HG03108 (cell line): ENCODE measurements at regions not wholly inside any gene's neighbourhood (a gene's known extent, or its start where the extent isn't known, plus 50 kb on each side); places are given as distances from the start of the nearest gene placed in this dataset.

Experiments used
- ATAC-seq: cut with Tn5 transposase; IDR thresholded peaks from one replicate; pipeline ENCODE4 v1.9.1; 2021; ENCODE audit warnings: moderate library complexity; ENCODE audit not compliant: unreplicated experiment

DNA sequence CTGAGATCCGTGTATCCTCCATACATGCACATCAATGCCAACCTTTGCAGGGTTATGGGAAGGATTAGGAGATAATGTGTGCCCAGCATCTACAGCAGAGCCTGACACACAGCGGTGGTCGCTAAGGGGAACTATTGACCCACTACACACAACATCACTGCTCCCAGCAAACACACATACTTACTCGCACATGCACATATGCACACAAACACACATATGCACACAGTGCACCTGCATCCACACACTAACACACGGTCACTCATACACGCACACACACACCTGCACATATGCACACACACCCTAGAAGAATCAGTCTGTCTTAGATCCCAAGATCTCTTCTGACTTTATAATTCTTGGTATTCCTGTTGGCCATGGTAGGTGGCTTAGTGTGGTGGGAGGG is 118.3 kb downstream of the GYPC start:
- ATAC-seq: no peak

DNA sequence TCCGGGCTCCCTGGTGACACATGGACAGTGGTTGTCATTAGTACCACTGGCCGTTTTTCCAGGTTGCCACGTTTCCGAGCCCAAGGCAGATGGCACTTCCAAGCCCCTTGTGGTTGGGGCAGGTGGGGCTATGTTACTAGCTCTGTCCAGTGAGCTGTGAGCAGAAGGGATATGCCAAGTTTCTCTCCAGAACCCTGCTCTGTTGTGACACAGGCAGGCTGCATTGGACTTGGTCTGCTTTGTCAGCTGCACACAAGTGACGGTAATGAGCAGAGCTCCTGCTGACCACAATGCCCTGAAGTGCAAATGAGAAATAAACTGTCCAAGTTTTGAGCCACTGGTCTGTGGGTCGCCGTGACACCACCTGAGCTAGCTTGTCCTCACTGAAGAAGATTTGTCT is 118.8 kb downstream of the GYPC start:
- ATAC-seq: no peak

DNA sequence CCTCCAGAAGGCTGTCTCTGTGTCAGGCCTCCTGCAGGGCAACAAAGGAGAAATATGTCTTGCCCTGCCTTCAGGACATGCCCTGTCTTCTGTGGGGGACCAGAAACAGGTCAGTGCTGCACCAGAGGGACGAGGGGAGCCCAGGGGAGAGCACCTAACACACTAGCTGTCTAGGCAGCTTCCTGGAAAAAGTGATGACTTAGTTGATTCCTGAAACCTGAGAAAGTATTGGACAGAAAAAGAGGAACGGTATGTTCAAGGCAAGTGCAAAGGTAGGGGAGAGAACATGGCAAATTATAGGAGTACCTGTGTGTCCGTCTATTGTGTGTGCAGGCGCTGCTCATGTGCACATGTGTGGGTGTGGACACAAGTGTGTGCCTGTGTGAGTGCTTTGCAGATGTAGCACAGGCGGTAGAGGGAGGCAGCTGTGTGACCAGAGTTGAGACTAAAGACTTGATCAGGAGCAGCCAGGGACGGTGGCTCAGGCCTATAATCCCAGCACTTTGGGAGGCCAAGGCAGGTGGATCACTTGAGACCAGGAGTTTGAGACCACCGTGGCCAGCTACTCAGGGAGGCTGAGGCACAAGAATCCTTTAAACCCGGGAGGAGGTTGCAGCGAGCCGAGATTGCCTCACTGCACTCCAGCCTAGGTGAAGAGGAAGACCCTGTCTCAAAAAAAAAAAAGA is 119.5 kb downstream of the GYPC start:
- ATAC-seq: no peak

DNA sequence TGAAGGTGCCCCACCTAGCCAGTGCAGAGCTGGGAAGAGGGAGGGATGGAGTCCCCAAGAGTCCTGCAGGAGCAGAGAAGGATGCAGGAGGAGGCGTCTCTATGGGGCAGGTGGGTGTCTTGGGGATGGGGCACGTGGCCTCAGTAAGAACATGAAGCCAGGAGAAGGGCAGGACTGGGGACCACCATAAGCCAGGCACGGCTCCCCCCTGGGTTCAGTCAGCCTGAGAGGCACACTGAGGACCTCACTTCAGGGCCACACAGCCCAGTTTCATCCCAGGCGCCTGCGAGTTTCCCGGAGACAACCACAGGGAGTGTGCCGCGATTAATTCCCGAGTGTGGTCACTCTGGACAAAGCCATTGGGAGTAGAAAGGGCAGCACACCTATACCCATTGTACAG is 120.3 kb downstream of the GYPC start:
- no peak for ATAC-seq

DNA sequence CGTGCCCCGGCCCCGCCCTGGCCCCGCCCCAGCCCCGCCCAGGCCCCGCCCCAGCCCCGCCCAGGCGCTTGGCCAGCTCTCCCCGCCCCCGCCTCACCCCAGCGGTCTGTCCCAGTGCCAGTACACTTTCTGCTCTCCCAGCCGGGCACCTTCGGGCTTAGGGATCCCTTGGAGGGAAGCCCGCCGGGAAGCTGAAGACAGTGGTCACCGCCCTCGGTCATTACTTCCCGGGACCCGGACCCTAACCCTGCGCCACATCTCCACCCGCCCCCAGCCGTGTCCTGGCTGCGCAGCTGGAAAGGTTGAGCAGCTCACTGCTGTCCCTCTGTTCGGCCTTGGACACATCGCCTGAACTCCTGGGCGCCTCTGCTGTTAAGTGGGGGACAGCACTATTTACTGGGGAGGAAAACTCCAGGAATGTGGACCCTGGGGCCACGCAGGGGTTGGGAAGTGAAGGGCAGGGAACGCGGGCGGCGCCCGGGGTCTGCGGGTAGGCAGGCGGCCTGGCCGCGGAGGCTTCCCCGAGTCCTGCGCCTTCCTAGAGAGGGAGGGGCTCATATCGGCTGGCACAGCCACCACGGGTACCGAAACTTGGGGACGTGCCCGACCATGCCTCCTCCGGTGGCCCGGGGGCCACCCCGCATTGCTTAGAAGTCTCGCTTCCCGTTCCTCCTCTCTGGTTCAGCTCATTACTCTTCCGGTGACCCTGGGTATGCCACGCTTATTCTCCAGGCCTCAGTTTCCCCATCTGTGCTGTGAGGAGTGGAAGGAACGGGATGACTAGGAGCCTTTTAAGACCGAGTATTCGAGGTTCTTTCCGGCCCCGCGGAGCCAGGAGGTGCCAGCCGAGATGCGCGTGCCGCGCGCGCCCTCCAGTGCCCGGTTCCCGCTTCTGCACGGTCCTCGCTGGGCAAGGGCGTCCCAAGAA is 121.0 kb downstream of the GYPC start:
- ATAC-seq: peak; percentile 78

DNA sequence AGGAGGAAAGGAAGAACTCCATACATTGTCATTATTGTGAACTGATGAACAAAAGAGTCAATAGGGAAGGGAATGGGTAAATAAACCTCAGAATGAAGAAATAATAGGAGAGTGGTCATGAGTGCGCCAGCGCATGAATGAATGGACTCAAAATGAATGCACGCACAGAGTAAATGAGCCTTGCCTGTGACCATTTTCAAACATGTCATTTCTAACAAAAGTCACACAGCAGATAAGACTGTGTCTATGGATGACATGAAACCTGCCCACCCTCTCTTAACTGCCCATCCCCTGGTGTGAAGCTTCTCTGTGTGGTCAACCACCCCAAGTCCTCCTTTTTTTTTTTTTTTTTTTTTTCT is 121.1 kb upstream of the TEX51 start:
- no peak for ATAC-seq

DNA sequence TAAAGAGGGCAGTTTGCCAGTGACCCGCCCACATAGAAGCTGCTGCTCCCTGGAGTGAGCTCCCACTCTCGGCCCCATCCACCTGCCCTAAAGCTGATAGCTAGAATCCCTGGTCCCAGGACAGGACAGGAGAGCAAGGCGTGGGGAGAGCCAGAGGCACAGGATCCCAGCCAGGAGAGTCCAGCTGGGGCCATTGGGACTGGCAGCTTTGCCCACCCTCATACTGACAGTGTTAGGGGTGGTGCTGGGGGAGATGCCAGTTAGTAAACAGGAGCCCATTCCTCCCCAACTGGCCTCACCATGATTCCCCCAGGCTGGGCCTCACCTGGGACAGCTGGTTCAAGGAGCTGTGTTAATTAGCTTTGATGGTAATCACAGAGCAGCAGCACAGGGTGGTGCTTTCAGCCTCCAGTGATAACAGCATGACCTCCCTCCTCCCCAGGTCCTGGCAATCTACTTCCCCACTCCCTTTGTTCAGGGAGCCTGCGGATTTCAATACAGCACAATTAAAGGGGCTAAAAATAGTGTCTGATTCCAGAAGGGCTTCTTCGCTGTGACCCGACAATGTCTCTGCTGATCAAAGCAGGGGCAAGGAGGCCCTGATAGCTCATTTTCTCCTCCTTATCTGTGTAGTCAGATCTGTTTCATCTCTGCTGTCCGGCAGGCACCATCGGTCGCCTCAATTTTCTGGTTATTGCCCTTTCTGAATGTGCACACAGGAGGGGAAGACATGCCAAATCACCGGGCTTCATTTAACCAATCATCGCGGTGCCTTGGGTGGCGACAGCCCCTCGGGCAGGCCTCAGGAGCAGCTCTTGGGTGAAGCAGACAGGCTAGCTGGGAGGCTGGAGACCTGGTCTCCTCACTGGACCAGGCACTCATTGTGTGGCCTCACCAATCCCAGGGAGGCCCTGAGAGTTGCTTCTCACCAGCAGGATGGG is 119.9 kb upstream of the TEX51 start:
- no peak for ATAC-seq

DNA sequence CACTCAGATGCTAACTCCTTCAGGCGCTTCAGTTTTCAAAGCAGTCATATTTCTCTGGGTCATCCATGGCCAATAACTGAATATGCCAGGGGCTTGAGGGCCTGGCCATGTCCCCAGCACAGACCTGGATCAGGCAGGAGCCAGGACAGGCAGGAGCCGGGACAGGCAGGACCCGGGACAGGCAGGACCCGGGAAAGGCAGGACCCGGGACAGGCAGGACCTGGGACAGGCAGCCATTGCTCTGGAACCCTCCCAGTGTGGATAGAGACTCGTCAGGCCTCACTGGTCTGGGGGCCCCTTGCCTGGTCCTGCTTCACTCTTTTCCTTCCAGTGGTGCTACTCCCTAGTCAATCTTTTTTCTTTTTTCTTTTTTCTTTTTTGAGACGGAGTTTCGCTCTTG is 117.5 kb upstream of the TEX51 start:
- ATAC-seq: no peak

DNA sequence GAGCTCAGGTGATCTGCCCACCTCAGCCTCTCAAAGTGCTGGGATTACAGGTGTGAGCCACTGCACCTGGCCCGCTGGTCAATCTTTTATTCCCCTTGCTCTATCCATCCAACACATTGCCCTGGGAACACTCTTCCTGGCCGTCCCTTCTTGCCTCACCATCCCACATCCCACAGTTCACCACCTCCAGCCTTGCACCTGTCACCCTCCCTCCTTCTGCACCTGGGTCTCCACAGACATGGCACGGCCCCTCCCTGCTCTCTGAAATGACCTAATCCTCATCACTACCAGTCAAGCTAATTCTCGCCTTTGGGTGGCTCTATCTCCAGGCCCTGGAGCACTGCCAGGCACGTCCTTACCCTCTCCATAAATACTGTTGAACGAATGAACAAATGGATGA is 116.9 kb upstream of the TEX51 start:
- no peak for ATAC-seq

DNA sequence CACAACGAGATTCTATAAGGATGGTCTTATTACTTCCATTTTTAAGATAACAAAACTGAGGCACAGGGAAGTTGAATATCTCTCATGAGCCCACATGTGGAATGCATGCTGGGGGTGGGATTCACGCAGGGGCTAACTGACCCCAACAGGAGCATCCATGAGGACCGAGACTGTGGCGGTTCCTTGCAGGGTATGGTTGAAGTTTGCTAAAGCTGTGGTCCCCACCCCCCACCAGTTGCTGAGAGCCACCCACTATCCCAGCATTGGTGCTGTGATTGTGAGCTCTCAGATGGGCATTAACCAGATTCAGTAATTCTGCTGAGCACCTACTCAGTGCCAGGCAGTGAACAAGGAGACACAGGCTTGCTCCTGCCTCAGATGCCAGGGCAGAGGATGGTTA is 116.0 kb upstream of the TEX51 start:
- no peak for ATAC-seq

DNA sequence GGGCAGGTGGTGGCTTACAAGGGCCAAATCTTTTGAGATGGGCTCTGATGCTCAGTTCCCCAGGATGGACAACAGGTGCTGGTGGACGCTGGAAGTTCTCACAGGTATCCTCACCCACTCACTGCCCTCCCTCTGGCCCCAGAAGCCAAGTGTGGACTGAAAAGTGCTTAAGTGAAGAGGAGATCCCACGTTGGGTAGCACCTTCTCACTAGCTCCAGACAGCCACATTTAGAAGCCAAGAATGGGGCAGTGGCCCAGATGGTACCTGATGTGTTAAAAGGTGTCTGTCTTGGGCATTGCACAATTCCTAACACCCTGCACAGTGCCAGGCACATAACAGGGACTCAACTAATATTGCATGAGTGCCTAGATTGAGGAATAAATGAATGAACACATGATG is 115.3 kb upstream of the TEX51 start:
- no peak for ATAC-seq

DNA sequence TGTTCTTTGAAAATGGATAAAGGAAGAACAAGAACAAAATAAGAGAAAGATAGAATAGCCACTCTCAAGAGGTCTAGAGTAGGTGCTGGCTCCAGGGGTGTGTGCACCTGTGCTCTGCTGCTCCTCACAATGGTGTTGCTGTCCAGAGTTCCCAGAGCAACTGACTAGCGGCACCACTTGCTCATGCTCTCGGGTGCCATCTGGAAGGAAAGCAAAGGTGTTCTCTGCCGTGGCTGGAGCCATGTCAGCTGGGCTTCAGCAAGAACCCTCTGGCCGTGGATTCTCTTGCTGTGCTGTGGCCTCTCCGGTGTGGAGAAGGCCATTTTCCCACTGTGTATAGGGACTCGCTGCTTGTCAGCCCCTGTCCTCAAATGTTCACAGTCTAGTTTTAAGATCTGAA is 114.6 kb upstream of the TEX51 start:
- ATAC-seq: no peak

DNA sequence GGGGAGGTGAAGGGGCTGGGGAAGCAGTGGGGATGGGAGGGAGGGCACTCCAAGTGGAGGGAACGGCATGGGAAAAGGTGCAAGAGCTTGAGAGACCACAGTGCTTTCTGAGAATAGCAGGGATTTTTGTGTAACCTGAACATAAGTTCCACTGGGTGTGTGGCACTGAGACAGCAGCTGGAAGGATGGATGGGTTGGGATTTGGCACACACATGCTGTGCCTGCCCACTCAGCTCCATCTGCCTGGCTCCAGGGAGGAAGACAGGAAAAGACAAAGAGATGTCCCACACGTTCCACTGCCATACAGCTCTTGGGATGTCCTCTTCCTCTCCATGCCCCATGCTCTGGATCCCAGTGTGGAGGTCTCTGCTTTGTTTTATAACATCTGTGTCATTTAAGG is 114.1 kb upstream of the TEX51 start:
- ATAC-seq: no peak

DNA sequence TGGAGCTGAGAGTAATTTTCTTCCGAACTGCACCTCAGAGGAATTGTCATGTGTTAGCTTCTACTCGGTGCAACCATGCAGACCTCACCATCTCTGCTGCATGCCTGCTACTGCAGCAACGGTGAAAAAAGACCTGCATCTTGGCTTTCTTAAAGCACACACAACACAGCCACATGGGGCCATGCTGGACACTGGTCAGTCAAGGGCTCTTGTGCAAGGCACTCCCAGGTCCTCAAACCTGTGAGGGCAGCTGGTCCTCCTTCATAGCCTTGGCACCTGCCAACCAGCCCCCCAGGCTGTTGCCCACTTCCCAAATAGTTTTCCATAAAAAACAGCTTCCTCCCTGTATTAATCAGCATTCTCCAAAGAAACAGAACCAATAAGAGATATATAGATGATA is 113.5 kb upstream of the TEX51 start:
- ATAC-seq: no peak

DNA sequence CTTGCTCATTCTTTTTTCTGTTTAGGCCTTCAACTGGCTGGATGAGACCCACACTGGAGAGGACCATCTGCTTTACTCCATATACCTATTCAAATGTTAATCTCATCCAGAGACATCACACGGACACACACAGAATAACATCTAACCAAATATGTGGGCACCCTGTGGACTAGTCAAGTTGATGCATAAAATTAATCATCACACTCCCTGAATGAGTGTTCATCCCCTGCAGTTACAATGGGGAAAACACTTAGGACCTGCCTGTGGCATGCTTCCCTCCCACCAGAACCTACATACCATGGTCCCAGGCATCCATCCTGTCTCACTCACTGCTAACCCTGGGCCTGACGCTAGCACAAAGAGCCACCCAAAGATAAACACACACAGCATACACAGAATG is 112.8 kb upstream of the TEX51 start:
- ATAC-seq: no peak

DNA sequence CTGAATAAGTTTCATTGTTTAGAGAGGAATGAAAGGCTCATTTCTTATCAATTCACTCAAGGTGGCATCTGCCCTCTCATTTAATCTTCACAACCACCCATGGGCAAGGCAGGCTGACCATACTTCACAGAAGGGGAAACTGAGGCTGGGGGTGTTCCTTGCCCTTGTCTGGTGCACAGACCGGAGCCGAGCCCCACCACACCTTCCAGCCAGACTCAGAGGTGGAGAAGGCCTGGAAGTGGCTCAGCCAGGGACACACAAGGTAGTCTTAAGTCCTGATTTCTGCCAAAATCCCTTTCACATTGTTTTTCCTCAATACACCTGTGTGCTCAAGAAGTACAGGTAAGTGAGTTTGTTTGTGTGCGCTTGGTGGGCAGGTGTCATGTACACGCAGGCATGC is 111.9 kb upstream of the TEX51 start:
- ATAC-seq: no peak

DNA sequence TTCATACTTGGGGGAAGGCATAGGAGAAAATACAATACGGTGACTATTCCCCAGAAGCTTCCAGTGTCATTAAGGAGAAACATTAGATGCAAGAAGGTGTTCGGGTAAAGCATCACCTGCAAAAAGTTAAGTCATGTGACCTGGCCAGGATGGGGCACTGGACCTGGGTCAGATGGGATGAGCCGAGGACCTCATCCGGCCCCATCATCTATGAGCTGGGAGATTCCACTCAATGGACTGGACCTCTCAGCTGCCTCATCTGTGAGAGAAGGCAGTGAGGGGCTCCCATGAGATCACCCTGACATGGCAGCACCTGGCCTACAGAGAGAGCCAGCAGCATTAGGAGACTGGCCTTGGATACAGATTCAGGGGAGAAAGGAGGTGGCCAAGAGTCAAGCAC is 111.4 kb upstream of the TEX51 start:
- no peak for ATAC-seq

DNA sequence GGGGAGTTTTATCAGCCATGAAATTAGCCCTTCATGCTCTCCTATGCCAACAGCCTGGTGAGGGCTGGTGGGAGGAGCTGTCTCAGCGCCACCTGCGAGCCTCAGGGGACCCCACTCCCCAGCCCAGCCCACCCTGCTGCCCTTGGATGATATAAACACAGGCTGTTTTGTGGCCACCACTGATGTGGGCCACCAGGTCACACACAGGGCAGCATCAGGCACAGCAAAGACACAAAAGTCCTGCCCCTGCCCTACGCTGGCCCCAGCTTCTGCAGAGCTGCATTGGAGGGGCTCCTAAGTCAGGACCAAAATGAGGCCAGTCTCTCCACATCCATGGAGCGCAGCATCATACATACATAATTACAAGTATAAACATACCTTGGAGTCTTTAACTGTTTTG is 110.6 kb upstream of the TEX51 start:
- no peak for ATAC-seq

DNA sequence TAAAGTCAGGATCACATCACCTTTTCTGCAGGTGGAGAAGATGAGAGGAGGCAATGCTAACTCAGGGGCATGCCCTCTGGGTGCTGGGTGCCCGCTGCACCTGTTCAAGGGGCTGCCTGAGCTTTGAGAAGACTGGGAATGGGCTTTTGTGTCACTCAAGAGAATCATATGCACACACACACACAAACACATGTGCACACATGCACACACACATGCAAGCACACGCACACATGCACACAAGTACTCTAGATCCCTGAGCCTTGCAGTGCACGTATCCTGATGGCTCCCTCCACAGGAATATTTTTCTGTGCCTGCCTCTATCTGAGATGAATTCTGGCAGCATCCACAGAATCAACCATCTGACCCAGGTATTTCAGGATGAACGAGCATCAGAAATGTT is 110.0 kb upstream of the TEX51 start:
- ATAC-seq: no peak

DNA sequence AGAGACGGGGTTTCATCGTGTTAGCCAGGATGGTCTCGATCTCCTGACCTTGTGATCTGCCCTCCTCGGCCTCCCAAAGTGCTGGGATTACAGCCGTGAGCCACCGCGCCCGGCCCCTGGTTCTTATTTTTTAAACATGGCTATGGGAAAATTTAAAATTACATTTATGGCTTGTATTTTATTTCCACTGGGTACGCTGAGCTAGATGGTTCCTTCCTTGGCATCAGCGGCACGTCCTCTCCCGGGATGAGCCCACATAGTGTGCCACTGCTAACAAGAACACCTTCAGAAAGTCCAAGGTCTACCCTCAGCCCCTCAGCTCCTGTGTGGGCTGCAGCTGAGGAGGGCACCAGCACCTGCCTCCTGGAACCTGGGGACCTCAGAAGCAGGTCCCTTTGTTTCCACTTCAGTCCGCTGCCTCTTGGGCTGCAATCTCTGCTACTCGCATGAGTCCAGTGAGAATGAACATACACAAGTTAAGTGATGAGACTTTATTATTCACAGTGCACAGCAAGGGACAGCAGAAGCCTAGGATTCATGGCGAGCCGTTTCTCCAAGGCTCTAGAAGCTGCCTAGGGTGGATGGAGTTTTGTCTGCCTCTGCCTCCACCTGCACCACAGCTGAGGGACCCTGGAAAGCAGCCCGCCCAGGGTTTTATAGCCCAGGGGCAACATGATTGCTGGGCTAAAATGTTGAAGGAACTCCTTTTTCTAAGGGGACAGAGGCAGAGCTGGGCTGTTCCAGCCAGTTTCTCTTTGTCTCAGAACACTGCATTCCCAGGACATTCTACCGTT is 107.5 kb upstream of the TEX51 start:
- no peak for ATAC-seq

DNA sequence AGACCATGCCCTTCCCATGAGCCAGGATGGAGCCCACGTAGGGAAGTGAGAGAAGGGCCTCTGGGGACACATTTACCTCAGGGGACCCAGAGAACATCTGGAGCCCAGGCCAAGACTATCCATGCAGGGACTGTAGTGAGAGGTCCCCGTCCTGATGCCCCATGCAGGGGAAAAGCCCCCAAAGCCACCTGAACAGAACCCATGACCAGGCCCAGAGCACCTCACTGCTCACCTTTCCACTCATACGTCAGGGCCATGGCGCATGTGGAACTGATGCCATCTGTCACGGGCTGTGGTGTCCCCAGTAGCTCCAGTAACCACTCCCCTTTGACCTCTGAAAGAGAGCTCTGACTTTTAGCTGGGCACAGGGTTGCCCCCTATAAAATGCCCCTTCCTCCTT is 106.5 kb upstream of the TEX51 start:
- ATAC-seq: no peak
